ENCODE measurements at regions not wholly inside any gene's neighbourhood (a gene's known extent, or its start where the extent isn't known, plus 50 kb on each side); places are given as distances from the start of the nearest gene placed in this dataset.
"Not testable (repeated sequence)": the region's sequence is repeated elsewhere in the genome, so short reads cannot be mapped to it uniquely, and the experiment has no call there.

DNA sequence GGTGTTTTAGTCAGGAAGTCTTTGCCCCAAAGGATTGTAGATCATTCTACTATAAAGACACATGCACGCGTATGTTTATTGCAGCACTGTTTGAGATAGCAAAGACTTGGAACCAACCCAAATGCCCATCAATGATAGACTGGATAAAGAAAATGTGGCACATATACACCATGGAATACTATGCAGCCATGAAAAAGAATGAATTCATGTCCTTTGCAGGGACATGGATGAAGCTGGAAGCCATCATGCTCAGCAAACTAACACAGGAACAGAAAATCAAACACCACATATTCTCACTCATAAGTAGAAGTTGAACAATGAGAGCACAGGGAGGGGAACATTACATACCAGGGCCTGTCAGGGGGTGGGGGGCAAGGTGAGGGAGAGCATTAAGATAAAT is 340.8 kb upstream of the TENM3 start:
- intact Hi-C loops (cut with DNase I); ATAC-seq; DNase-seq (ENCODE audit: low spot score): not testable (repeated sequence)

DNA sequence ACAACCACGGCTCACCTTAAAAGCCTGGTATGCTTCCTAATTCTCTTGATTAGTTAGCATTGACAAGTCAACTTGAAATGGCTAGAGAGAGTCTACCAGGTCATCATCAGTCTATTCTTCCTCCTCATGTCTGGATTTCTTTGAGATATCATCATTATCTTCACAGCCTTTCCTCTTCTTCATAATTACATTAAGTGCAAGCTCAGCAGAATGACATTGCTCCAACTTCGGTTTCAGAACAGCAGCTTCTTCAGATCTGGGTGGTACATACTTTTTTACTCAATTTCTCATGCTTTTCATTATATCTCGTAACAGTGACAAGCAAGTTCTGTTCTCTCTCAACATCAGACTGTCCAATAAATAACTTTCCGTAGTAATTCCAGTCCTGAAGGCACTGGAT is 337.5 kb upstream of the TENM3 start:
- intact Hi-C loops (cut with DNase I): no loop called here
- ATAC-seq (no peak), DNase-seq (ENCODE audit: low spot score) (no peak)

DNA sequence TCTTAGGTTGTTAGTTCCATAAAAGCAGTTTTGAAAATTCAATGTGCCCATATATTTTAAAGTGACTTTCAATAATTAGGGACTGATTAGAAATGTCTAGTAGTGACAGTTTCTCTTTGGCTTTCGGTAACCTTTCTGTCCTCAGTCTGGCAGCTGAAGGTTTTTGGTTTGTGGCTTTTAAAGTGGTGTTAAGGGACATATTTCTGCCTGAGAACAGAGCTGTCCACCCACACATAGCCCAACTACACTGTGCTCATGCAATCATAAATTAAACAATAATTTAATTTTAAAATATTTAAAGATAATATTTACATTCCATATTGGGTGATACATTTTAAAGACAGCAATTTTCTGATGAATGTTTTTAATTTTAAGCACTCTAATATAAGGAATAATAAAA is 335.0 kb upstream of the TENM3 start:
- intact Hi-C loops (cut with DNase I): no loop called here
- DNase-seq (ENCODE audit: low spot score): no peak
- no peak for ATAC-seq

DNA sequence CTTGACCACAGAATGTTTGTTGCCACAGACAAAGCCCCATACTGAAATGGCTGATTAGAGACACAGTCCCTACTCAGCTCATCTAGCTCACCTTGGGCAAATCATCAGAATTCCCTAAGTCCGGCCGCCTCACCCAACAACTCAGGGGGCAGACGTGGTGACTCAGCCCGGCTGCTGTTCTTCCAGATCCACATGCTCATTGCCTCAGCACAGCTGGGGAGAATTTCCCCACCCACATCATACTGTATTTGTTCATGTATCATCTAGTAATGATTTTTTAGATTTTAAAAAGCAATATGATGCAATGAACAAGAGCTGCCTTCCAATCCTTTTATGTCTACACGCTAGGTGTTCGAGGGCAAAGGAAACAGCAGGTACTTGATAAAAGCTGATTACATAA is 333.8 kb upstream of the TENM3 start:
- DNase-seq (ENCODE audit: low spot score): no peak
- intact Hi-C loops (cut with DNase I): no loop called here
- ATAC-seq: no peak

DNA sequence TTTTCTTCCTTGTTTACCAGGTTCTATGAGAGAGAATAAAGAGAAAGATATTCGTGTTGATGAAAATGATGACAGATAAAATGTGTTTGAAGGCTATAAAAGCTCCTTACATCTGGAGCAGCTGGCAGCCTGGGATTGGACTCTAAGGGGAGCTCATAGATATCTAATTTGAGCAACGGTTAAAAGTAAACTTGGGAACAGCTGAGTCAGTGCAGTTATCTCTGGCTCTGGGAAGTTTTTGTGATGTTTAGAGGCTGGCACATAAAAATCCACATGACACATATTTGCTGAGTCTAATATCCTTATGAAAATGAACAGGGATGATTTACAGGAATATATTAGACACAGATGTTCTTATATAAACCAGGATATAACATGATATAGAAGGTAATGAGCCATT is 331.8 kb upstream of the TENM3 start:
- ATAC-seq (no peak), DNase-seq (ENCODE audit: low spot score) (no peak)
- intact Hi-C loops (cut with DNase I): no loop called here

DNA sequence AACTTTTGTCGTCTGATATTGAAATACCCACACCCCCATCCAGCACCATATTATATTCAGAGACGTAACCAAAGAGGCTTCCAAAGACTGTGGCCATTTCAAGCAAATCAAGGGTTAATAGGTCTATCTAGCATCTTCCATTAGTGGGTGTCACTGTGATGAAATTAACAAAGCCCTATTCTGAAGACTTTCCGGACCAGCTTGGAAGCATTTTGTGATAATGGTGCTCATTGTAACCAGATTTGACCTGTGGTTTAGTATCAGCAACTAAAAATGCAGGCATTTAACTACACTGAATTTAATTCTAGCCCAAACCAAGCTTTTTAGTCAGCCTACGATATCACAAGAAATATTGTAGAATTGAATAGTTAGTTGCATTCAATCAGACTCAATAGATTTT is 309.7 kb upstream of the TENM3 start:
- ATAC-seq (no peak), DNase-seq (ENCODE audit: low spot score) (no peak)
- intact Hi-C loops (cut with DNase I): no loop called here

DNA sequence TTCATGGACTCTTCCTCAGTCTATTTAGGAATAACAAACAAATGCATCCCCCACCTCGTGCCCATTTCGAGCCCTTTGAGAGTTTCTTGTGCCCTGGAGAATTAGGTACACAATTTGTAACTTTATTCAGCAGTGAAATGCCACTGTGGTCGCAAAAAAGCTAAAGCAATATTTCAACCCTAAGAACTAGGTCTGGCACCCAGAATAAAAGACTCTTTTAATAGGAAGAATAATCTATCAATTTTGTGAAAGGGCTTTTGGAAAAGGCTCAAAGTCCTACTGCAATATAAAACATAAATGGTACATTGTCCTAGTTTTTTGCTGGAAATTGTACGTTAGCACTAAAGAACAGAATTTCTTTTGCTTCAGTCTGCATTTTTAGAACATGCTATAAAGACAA is 304.6 kb upstream of the TENM3 start:
- intact Hi-C loops (cut with DNase I): no loop called here
- ATAC-seq (no peak), DNase-seq (ENCODE audit: low spot score) (no peak)

DNA sequence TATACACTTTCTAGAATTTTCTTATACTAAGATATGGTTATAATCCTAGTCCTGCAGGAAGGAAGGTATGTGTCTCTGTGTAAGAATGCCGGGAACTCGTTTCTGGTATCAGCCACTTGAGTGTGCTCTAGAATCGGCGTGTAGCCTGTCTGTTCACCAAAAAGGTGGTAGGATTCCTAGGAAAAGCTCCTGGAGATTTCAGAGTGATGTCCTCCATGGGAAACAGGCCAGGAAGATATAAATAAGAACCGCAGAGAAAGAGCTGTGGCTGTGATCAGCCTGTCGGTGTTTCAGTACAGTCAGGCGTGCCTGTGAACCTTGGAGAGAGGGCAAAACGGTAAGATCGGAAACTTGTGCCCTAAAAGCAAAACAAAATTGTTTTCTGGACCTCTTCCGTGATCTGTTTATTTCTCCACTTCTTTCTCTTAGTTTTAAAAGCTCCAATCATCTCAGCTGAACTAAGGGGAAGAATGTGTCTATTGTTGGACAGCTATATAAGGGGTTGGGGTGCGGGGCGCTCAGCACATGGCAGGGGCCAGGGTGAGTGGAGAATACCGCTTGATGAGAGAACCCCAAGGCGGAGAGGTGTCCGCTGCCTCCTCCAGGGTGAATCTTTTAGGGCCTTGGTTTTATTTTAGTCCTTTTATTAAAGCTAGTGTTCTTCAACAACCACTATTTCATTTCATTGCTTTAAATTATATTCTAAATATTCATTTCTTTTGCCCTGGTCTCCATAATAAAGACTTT is 303.8 kb upstream of the TENM3 start:
- DNase-seq (ENCODE audit: low spot score): no peak
- intact Hi-C loops (cut with DNase I): no loop called here
- ATAC-seq: peak; percentile 60

DNA sequence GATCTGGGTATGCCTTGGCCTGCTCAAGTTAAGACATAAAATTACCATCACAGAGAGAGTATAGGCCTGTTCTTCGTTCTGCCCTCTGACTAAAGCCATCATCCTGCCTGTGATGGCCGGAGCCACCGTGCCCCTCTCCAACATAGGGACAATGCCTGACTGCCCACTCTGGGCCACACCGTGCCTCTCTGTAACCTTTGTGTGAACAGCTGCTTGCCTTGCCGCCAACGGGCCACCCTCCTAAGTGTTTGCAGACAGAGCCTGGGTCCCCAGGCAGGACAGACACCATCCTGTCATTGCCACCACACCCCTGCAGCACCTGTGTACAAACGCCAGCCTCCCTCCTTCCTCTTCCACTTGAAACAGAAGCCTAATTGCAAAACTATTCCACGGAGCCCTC is 298.7 kb upstream of the TENM3 start:
- intact Hi-C loops (cut with DNase I): no loop called here
- ATAC-seq: no peak
- DNase-seq (ENCODE audit: low spot score): no peak

DNA sequence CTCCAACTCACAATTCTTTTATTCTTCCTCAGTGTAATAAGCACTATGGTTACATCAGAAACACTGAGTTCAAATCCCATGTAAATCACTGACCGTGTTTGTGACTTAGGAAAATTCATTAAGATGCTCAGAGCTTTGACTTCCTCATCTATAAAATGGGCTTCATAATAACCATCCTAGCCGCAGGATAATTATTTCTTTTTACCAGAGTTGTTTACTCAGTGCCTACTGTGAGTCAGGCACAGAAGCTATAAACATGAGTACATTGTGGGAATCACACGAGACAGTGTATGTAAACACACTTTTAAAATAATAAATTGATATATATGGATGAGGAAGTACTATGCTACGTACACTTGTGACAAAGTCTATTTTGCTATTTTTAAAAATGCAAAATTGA is 296.3 kb upstream of the TENM3 start:
- no peak for DNase-seq (ENCODE audit: low spot score)
- intact Hi-C loops (cut with DNase I): no loop called here
- no peak for ATAC-seq

DNA sequence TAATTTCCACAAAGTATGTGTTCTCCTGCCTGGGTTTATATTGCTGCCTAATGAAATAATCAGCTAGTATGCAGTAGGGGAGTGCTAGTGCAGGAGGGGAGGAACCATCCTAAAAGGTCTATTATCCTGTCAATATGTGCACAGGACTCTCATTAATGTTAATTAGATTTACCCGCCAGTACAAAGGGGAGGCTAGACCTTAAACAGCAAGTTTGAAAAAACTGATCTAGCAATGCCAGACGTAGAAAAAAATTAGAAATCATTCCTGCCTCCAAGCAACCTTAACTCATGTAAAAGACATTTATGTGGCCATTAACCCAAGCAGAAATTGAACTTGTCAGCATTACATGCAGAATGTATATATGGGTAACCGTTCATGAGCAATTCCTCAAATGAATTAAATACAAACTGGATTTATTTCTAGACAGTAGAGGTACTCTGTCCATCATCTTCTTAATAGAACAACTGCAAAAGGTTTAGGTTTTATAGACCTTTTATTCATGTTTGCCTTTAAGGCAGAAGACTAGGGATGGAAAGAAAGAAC is 294.3 kb upstream of the TENM3 start:
- ATAC-seq: no peak
- intact Hi-C loops (cut with DNase I): no loop called here
- no peak for DNase-seq (ENCODE audit: low spot score)

DNA sequence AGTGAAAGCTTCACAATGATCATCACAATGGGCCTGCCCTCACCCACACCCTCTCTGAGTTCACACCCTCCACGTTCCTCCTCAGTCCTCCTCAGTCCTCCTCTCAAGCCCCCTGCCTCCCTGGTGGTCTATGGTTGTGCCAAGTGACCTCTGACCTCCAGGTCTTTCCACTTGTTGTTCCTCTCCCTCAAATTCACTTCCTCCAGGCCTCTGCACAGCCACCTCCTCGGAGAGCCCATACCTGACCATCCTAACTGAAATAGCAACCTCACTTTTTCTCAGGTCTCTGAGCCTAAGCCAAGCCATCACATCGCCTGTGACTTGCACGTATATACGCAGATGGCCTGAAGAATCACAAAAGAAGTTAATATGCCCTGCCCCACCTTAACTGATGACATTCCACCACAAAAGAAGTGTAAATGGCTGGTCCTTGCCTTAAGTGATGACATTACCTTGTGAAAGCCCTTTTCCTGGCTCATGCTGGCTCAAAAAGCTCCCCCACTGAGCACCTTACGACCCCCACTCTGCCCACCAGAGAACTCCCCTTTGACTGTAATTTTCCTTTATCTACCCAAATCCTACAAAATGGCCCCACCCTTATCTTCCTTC is 293.4 kb upstream of the TENM3 start:
- DNase-seq (ENCODE audit: low spot score) (no peak), ATAC-seq (peak; percentile 24)
- intact Hi-C loops (cut with DNase I): no loop called here

DNA sequence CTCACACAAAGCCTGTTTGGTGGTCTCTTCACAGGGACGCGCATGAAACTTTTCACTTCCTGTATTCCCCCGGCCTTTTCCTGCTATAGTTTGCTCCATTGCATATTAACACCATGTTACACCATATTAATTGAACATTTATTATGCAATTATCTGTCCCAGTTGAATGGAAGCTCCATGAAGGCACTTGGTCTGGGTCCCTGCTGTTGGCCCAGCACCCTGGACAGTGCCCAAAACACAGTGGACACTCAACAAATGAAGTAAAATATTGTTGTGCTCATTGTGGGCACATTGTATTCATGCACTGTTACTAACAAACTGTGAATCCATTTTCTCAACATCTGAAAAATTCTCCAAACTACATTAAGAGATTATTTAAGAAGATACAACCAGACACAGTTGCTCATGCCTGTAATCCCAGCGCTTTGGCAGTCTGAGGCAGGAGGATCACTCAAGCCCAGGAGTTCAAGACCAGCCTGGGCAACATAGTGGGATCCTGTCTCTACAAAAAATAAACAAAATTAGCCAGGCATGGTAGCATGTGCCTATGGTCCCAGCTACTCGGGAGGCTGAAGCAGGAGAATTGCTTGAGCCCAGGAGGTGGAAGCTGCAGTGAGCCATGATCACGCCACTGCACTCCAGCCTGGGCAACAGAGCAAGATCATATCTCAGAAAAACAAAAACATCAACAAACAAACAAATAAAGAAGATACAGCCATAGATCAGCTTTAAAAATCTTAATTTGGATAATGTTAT is 292.7 kb upstream of the TENM3 start:
- ATAC-seq (no peak), DNase-seq (ENCODE audit: low spot score) (no peak)
- intact Hi-C loops (cut with DNase I): no loop called here

DNA sequence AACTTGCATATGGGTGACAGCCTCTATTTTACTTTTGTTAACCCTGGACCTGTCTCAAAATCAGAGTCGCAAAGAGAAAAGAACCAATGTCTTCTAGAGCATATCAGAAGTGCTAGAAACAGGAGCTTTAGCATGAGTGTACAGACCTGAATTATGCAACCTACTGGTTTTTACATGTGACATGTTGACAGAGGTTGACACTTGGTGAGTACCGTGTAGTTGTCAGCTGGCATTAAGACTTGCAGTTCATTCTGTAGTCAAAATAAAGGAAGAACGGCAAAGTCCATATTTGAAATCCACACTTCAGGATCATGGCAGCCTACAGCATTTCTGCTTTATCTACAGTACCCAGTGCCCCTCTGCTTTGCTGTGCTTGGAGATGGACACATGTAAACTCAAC is 291.9 kb upstream of the TENM3 start:
- no peak for ATAC-seq
- intact Hi-C loops (cut with DNase I): no loop called here

DNA sequence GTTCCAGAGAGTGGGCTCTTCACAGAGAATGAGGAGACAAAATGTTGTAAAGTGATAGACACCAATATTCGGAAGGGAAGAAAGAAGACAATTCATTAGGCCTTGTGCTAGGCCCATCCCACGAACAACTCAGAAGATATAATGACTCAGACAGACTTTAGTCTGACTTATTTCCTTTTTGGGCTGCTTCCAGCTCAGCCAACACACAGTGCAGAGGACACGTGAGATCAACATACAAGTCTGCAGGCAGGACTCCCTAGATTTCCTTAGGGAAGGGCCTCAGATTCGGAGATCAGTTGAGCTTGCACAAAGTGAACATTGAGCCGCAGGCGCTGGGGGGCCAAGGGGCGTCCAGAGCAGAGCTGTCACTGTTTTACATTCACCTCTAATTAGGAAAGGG is 290.7 kb upstream of the TENM3 start:
- DNase-seq (ENCODE audit: low spot score) (no peak), ATAC-seq (peak; percentile 61)
- intact Hi-C loops (cut with DNase I): no loop called here

More for the DNA sequence above, 291.9 kb upstream of the TENM3 start:
- DNase-seq (ENCODE audit: low spot score): no peak

DNA sequence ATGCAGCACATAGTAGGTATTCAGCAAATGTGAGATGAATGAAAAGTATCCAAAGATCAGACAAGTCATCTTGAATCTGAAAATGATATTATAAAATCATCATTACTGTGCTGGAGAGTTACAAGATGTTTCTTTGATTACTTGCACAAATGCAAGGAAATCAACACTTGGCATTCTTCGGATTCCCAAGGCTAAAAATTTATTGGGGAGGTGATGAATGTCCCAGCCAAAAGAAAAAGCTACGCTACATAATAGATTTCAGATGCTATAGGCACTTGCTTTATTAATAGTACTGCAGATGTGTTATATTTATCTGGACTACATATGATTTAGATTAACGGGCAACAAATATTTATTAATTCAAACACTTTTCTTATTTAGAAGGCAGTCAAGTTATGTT is 286.7 kb upstream of the TENM3 start:
- ATAC-seq: no peak
- DNase-seq (ENCODE audit: low spot score): no peak
- intact Hi-C loops (cut with DNase I): no loop called here

DNA sequence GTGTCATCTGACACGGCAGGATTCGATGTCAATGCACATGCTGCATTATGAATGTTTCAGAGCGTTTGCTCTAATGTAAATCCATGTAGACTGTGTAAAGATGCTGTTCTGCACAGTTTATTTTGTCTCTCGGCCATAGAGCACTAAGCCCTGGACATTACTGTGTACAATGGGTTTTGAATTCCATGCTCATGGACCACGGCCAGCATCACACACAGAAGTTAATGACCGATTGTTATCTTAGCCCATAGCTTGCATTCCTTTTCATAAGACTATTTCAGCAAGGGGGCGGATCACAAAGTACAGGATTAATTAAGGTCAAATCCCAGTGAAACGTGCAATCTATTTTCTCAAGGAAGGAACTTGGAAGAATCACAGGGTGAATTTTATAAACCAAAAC is 286.1 kb upstream of the TENM3 start:
- intact Hi-C loops (cut with DNase I): no loop called here
- DNase-seq (ENCODE audit: low spot score) (no peak), ATAC-seq (peak; percentile 54)

DNA sequence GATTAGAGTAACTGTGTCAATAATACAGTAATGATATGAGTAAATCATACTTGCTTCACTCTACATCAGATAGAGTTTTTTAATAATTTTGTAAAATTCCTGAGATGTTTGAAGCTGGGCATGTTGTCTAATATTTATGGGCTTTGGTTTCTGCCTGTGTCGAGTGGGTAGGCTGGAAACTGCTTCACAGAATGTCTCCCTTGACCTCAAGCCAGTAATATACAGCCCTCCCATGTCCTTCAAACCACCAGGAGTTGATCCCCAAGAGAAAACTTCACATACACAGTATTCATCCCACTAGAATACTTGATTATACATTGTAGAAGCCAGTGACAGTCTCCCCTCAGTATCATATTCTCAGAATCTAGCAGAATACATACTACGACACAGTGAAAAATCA is 284.8 kb upstream of the TENM3 start:
- intact Hi-C loops (cut with DNase I): no loop called here
- no peak for ATAC-seq

DNA sequence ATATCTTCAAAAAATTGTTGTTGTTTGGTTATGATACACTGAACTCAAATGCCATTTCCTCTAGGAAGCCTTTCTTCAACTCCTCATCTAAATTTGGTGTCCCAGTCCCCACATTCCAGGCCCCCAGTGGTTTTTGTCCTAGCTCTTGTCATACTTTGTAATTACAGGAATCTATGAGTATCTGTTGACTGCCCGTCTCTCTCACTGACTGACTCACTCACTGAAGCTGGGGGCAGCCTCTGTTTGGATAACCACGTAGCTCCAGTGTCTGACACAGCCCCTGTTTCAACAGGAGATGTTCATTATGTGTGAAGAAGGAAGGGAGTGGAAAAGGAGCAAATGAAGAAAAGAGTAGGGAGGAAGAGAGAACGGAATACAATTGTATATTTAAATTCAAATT is 284.1 kb upstream of the TENM3 start:
- ATAC-seq: no peak
- intact Hi-C loops (cut with DNase I): no loop called here

More for the DNA sequence above, 284.8 kb upstream of the TENM3 start:
- DNase-seq (ENCODE audit: low spot score): no peak

DNA sequence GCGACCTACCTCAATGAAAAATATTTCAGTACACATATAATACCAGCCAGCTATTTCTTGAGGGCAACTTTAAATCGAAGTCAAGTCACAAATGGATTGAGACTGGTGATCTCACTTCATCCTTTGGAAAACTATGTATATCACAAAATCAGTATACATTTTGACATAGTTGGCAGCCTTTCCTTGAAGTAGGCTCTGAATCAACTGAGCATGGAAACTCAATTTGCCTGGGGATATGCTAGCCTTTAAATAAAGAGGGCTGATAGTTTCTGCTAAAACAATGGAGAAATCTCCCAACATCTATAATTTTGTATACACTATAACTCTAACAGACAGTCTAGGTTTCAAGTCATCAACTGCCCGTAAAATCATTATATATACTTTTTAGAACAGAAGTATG is 282.8 kb upstream of the TENM3 start:
- DNase-seq (ENCODE audit: low spot score): no peak
- intact Hi-C loops (cut with DNase I): no loop called here
- no peak for ATAC-seq

More for the DNA sequence above, 284.1 kb upstream of the TENM3 start:
- no peak for DNase-seq (ENCODE audit: low spot score)
